HepG2 (cell line): ENCODE measurements at regions not wholly inside any gene's neighbourhood (a gene's known extent, or its start where the extent isn't known, plus 50 kb on each side); places are given as distances from the start of the nearest gene placed in this dataset.

Source experiments
- ATAC-seq: fragments of 200-7000 bp; cut with Tn5 transposase; 3 replicates; pipeline ENCODE4 v1.9.1; 2020; ENCODE audit warnings: mild to moderate bottlenecking, moderate library complexity
- BruUV-seq: library from RNA; stranded (reverse); fragments of 400-500 nt; replicated peaks from 2 replicates; lab custom pipeline; 2021; lab: Mats Ljungman, UMichigan
- CTCF ChIA-PET: fragments of 300-600 bp; formaldehyde crosslinking; extraction: SDS; loops from one replicate; lab custom pipeline; 2021; ENCODE audit warnings: low total read pairs, inconsistent platforms, low intra/inter-chr PET ratio; lab: Yijun Ruan, JAX
- POLR2A ChIA-PET: fragments of 350-600 bp; sonication (Branson Sonifier 250); formaldehyde crosslinking; loops from one replicate; lab custom pipeline; 2020; ENCODE audit warnings: antibody characterized with exemption, inconsistent platforms; lab: Yijun Ruan, JAX
- DNase-seq: peaks from one replicate; pipeline ENCODE4 v3.0.0-alpha.2; 2015; ENCODE audit warnings: low spot score
- FAIRE-seq: peaks from 3 replicates; lab custom pipeline; 2011; peaks lifted over from hg19 to GRCh38; lab: Jason Lieb, UNC
- H2AFZ ChIP-seq: one replicate; pipeline ENCODE4 v1.6.1; 2011; ENCODE audit warnings: low read length, inconsistent platforms
- H3K27ac ChIP-seq: fragments of 300-600 bp; 3 replicates; pipeline ENCODE4 v1.8.0; 2011; ENCODE audit warnings: mixed run types, mild to moderate bottlenecking, mixed read lengths, low read length, inconsistent platforms; ENCODE audit not compliant: insufficient read depth; ENCODE audit errors: extremely low read length
- H3K27me3 ChIP-seq, 2 experiments: fragments of 200-600 bp in 1 of 2; 2 replicates in 1 of 2; 3 replicates in 1 of 2; pipeline versions ENCODE4 v1.6.0 to v1.8.0; 2011; ENCODE audit warnings: low read length in 2 of 2, mild to moderate bottlenecking in 2 of 2, moderate library complexity in 2 of 2, inconsistent platforms in 1 of 2; ENCODE audit not compliant: insufficient read depth in 2 of 2, control insufficient read depth in 1 of 2
- H3K36me3 ChIP-seq, 2 experiments: fragments of 200-600 bp in 1 of 2; replicated peaks in 1 of 2; 2 replicates in 1 of 2; 3 replicates in 1 of 2; pipeline versions ENCODE4 v1.5.1 to v1.8.0; 2011; ENCODE audit warnings: low read length in 2 of 2, inconsistent platforms in 1 of 2; ENCODE audit not compliant: insufficient read depth in 2 of 2, control insufficient read depth in 1 of 2
- H3K4me1 ChIP-seq: 2 replicates; pipeline ENCODE4 v1.5.1; 2012; ENCODE audit warnings: low read length, inconsistent platforms; ENCODE audit not compliant: insufficient read depth
- H3K4me2 ChIP-seq: 2 replicates; pipeline ENCODE4 v1.6.0; 2011; ENCODE audit warnings: low read depth, low read length, inconsistent platforms
- H3K4me3 ChIP-seq, 3 experiments: fragments of 200-600 bp in 1 of 3; sonication (generic), shearing (Covaris generic) in 1 of 3; replicated peaks in 1 of 3; 2 replicates each; pipeline ENCODE4 v1.5.1; 2011 to 2016; ENCODE audit warnings: low read length in 3 of 3, inconsistent platforms in 2 of 3, low read depth in 2 of 3, mild to moderate bottlenecking in 2 of 3, control low read depth in 1 of 3, mixed read lengths in 1 of 3; ENCODE audit not compliant: insufficient read depth in 1 of 3
- H3K79me2 ChIP-seq: one replicate; pipeline ENCODE4 v1.6.1; 2011; ENCODE audit warnings: low read length, inconsistent platforms; ENCODE audit not compliant: insufficient read depth
- H3K9ac ChIP-seq: 2 replicates; pipeline ENCODE4 v1.6.0; 2011; ENCODE audit warnings: mild to moderate bottlenecking, low read depth, low read length, inconsistent platforms; ENCODE audit not compliant: insufficient read depth
- H3K9me3 ChIP-seq: 2 replicates; pipeline ENCODE4 v1.5.1; 2012; ENCODE audit warnings: mild to moderate bottlenecking, low read length
- H4K20me1 ChIP-seq: 2 replicates; pipeline ENCODE4 v1.6.0; 2011; ENCODE audit warnings: inconsistent platforms, mild to moderate bottlenecking, low read length, moderate library complexity; ENCODE audit not compliant: insufficient read depth
- MAFF ChIP-seq: IDR thresholded peaks from 2 replicates; pipeline ENCODE4 v1.6.1; 2011; ENCODE audit warnings: low read depth, low read length, improper control_type of control experiment
- NFYC ChIP-seq: IDR thresholded peaks from 2 replicates; pipeline ENCODE4 v1.6.1; 2016; ENCODE audit warnings: missing genetic modification reagents, missing compliant biosample characterization
- SNAPC4 ChIP-seq: sonication (generic); formaldehyde crosslinking; IDR thresholded peaks from 2 replicates; pipeline ENCODE4 v1.4.0; 2020; ENCODE audit warnings: mild to moderate bottlenecking, missing genetic modification reagents
- SRF ChIP-seq: IDR thresholded peaks from 2 replicates; pipeline ENCODE4 v1.6.1; 2011; ENCODE audit warnings: mild to moderate bottlenecking, low read depth, low read length, moderate library complexity
- ZNF274 ChIP-seq: sonication (generic); formaldehyde crosslinking; IDR thresholded peaks from 2 replicates; pipeline ENCODE4 v1.5.1; 2020; ENCODE audit warnings: mild to moderate bottlenecking, missing genetic modification reagents
- ZNF296 ChIP-seq: sonication (generic); formaldehyde crosslinking; conservative IDR thresholded peaks from 2 replicates; pipeline ENCODE4 v1.5.0; 2020; ENCODE audit warnings: mild to moderate bottlenecking, missing genetic modification reagents
- ZNF326 ChIP-seq: sonication (generic); formaldehyde crosslinking; IDR thresholded peaks from 2 replicates; pipeline ENCODE4 v1.4.0; 2020; ENCODE audit warnings: missing genetic modification reagents, borderline replicate concordance
- ZNF790 ChIP-seq: sonication (generic); formaldehyde crosslinking; IDR thresholded peaks from 2 replicates; pipeline ENCODE4 v1.8.0; 2022; ENCODE audit warnings: missing genetic modification reagents, mild to moderate bottlenecking, borderline replicate concordance
- ZSCAN20 ChIP-seq: sonication (generic); formaldehyde crosslinking; IDR thresholded peaks from 2 replicates; pipeline ENCODE4 v1.4.0; 2020; ENCODE audit warnings: missing genetic modification reagents, mild to moderate bottlenecking, borderline replicate concordance
- ZSCAN9 ChIP-seq: IDR thresholded peaks from 2 replicates; pipeline ENCODE4 v1.6.1; 2016; ENCODE audit warnings: borderline replicate concordance
- WGBS: methylation state at CpG from one replicate; pipeline ENCODE4 v1.1.6; 2017; ENCODE audit warnings: low lambda C conversion rate; 5-methylcytosine and 5-hydroxymethylcytosine counted together
- in situ Hi-C: cut with HindIII; loops from 2 replicates; pipeline ENCODE4 v1.10.0; 2017; ENCODE audit warnings: low pct_unique_long_range_greater_than_20kb; ENCODE audit not compliant: extremely low pct_ligation_motif_present
- intact Hi-C: fragments of 100-400 bp; cut with micrococcal nuclease; formaldehyde crosslinking; loops from one replicate; pipeline ENCODE4 v1.10.0; 2022; ENCODE audit not compliant: unreplicated experiment
- TF ChIP-seq, protein P1 (sequence below): sonication (generic); formaldehyde crosslinking; IDR thresholded peaks from 2 replicates; pipeline ENCODE4 v1.4.0; 2020; ENCODE audit warnings: low read depth, mild to moderate bottlenecking, missing genetic modification reagents

- FAIRE-seq: no peak
- H3K4me3 ChIP-seq: no peak overlapping the region
- no peaks in the 10 kb centered on the region for H3K27me3 ChIP-seq
- BruUV-seq: no TSS peak
- no peak overlapping the region for H3K27ac ChIP-seq
- 3% methylated on average over 1 of the region's 1 CpG for WGBS
- no peaks in the 10 kb centered on the region for H3K4me1 ChIP-seq
- in situ Hi-C loops (no loop called here), intact Hi-C loops (no loop called here)
- ATAC-seq: no peak
- no peak overlapping the region for H3K4me2 ChIP-seq
- ChIA-PET POLR2A (no interaction called here), CTCF (no interaction called here)
- H3K9me3 ChIP-seq: no peaks in the 10 kb centered on the region
- no peaks in the 10 kb centered on the region for H3K36me3 ChIP-seq
- no peaks in the 10 kb centered on the region for H3K79me2 ChIP-seq
- TF ChIP-seq, protein P1, sequence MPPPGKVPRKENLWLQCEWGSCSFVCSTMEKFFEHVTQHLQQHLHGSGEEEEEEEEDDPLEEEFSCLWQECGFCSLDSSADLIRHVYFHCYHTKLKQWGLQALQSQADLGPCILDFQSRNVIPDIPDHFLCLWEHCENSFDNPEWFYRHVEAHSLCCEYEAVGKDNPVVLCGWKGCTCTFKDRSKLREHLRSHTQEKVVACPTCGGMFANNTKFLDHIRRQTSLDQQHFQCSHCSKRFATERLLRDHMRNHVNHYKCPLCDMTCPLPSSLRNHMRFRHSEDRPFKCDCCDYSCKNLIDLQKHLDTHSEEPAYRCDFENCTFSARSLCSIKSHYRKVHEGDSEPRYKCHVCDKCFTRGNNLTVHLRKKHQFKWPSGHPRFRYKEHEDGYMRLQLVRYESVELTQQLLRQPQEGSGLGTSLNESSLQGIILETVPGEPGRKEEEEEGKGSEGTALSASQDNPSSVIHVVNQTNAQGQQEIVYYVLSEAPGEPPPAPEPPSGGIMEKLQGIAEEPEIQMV (CRISPR knock-in tag): no peak
- TF ChIP-seq ZNF296 (CRISPR knock-in tag) (no peak), ZNF274 (CRISPR knock-in tag) (no peak), ZNF326 (CRISPR knock-in tag) (no peak), SRF (no peak), ZSCAN20 (no peak), NFYC (no peak), MAFF (no peak), ZSCAN9 (CRISPR knock-in tag) (no peak), ZNF790 (no peak), SNAPC4 (CRISPR knock-in tag) (no peak)
- H4K20me1 ChIP-seq: no peaks in the 10 kb centered on the region
- DNase-seq: no peak
- no peak overlapping the region for H2AFZ ChIP-seq
- H3K9ac ChIP-seq: no peak overlapping the region
Measured at GRCh38 chr5:105878402-105878801, 1792.3 kb downstream of the EFNA5 start.
